GM12892 (cell line): ENCODE measurements at regions not wholly inside any gene's neighbourhood (a gene's known extent, or its start where the extent isn't known, plus 50 kb on each side); places are given as distances from the start of the nearest gene placed in this dataset.

Source experiments
- DNase-seq: peaks from one replicate; pipeline ENCODE4 v3.0.0; 2011; ENCODE audit not compliant: insufficient read length
- FAIRE-seq: peaks from 2 replicates; lab custom pipeline; 2011; peaks lifted over from hg19 to GRCh38; lab: Jason Lieb, UNC
- POLR2A ChIP-seq: IDR thresholded peaks from 2 replicates; pipeline ENCODE4 v1.6.1; 2011; ENCODE audit warnings: low read depth, low read length, control low read depth
- POLR2AphosphoS5 ChIP-seq: IDR thresholded peaks from 2 replicates; pipeline ENCODE4 v1.6.1; 2011; ENCODE audit warnings: low read depth, low read length, control low read depth
- TAF1 ChIP-seq: IDR thresholded peaks from 2 replicates; pipeline ENCODE4 v1.6.1; 2011; ENCODE audit warnings: low read depth, mild to moderate bottlenecking, control low read depth, low read length, borderline replicate concordance

- no peak for FAIRE-seq
- no peak for TF ChIP-seq TAF1
- no peak for TF ChIP-seq POLR2A
- no peak for TF ChIP-seq POLR2AphosphoS5
- DNase-seq: no peak
Measured at GRCh38 chr11:15707971-15708370, 593.2 kb downstream of the INSC start.

- DNase-seq (no peak), FAIRE-seq (no peak)
- TF ChIP-seq POLR2AphosphoS5: no peak
- TF ChIP-seq POLR2A: no peak
- no peak for TF ChIP-seq TAF1
Measured at GRCh38 chr11:15710580-15711275, 596.0 kb downstream of the INSC start.

DNA sequence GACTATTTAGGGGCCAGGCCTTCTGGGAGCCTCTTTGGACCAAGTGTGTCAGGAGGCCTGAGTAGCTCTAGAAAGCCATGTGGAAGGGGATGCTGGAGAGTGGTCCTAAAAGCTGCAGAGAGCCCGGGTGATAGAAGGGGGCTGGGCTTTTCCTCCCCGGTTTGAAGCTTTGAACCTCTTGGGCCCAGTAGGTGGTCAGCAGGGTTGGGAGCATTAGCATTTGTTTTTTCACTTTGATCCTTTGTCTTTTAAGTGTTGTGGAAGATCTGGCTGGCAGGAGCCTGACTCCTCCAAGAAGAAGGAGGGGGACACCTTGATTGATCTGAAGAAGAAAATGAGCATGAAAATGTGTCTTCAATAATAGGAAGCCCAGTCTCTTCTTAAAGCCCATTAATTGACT is 596.6 kb downstream of the INSC start:
- FAIRE-seq: no peak
- DNase-seq: no peak
- no peak for TF ChIP-seq POLR2A
- no peak for TF ChIP-seq POLR2AphosphoS5
- no peak for TF ChIP-seq TAF1

DNA sequence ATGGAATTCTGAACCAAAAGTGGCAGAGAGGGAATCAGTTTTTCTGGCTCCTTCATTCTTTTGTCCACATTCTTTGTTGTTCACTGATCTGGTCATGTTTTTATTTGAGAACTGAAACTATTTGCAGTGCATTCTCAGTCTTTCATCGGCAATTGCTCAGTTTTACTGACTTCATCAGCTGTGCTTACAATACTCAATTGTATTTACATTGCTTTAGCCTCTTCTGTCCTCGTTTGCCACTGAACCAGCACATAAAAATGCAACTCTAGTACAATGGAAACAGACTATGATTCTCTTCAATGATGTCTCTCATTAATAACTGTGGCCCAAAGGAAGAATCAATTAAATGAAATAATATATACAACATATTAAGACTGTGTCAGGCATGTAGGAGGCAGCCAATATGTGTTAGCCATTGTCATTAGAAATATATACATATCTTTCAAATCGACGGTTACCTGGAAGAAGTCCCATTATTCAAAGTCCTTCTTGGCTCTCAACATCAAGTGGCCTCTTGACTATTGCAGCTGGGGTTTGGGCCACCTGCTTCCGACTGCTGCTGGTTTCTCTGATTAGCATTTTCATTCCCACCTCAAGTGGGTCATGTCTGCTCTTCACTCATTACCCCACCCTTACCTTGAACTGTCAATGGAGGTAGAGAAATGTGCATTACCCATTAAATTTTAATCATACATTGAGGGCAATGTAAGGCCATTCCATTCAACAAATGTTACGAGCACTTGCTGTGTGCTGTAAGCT is 600.1 kb downstream of the INSC start:
- no peak for TF ChIP-seq POLR2AphosphoS5
- no peak for TF ChIP-seq POLR2A
- TF ChIP-seq TAF1: no peak
- DNase-seq (no peak), FAIRE-seq (no peak)

DNA sequence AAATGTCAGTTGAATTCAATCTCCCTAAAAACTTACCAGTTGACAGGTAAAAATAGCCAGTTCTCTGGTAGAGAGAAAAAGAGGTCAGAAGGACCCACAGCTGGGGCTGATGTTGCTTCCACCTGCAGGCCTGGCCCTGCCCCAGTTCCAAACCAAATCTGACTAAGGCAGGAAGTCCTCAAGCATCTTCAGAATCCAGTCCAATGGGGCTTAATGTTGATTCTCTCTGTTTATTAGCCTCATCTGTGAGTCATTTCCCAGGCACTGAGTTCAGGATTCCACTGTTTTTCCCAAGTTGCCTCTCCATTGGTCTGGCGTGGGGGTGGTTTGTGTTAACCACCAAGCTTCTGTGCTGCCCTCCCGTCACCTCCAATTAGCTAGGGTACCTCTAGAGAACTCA is 601.8 kb downstream of the INSC start:
- no peak for TF ChIP-seq TAF1
- no peak for TF ChIP-seq POLR2A
- DNase-seq (no peak), FAIRE-seq (no peak)

DNA sequence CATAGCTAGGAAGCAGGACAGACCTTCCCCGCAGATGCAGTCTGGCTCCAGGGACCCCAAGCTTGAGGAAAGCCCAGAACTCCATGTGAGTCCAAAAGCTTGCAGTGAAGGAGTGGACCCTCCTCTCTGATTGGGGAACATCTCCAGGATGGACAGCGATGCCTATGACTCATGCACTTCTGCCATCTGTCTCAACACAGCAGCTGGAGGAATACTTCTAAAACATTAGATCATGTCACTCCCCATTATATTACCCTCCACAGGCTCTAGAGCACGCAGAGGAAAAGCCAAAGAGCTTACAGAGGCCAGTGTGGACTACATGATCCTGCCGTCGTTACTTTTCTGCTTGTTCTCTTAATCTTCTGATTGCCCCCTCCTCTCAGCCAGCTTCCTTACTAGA is 605.7 kb downstream of the INSC start:
- DNase-seq (no peak), FAIRE-seq (no peak)
- no peak for TF ChIP-seq POLR2A
- no peak for TF ChIP-seq POLR2AphosphoS5
- TF ChIP-seq TAF1: no peak

GRCh38 chr11:15723966-15724365 is 609.2 kb downstream of the INSC start:
- TF ChIP-seq POLR2A (no peak), POLR2AphosphoS5 (no peak), TAF1 (no peak)
- DNase-seq: no peak
- no peak for FAIRE-seq

- FAIRE-seq (no peak), DNase-seq (no peak)
- TF ChIP-seq POLR2A (no peak), TAF1 (no peak), POLR2AphosphoS5 (no peak)
Measured at GRCh38 chr11:15724601-15725000, 609.9 kb downstream of the INSC start.

DNA sequence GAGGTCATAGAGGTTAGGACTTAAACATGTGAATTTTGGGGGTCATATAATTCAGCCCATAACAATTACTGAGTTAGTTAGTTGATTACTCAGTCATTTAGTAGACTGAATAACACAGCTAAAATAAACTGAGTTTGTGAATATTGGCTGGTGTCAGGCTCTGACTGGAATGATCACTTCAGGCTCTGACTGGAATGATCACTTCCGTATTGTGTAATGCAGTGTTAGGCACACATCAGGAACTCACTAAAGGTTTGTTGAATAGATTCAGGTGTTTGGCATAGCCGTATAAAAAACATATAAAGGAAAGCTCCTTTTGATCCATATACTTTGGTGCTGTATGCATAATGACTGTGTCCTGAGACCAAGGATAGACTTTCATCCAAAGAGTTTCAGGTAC is 610.5 kb downstream of the INSC start:
- no peak for DNase-seq
- TF ChIP-seq TAF1 (no peak), POLR2AphosphoS5 (no peak), POLR2A (no peak)
- no peak for FAIRE-seq

- no peak for FAIRE-seq
- DNase-seq: no peak
- TF ChIP-seq TAF1: no peak
- TF ChIP-seq POLR2A: no peak
- no peak for TF ChIP-seq POLR2AphosphoS5
Measured at GRCh38 chr11:15726221-15726746, 611.6 kb downstream of the INSC start.

GRCh38 chr11:15726893-15727519 is 612.3 kb downstream of the INSC start:
- DNase-seq (no peak), FAIRE-seq (no peak)
- no peak for TF ChIP-seq POLR2A
- no peak for TF ChIP-seq TAF1
- no peak for TF ChIP-seq POLR2AphosphoS5

DNA sequence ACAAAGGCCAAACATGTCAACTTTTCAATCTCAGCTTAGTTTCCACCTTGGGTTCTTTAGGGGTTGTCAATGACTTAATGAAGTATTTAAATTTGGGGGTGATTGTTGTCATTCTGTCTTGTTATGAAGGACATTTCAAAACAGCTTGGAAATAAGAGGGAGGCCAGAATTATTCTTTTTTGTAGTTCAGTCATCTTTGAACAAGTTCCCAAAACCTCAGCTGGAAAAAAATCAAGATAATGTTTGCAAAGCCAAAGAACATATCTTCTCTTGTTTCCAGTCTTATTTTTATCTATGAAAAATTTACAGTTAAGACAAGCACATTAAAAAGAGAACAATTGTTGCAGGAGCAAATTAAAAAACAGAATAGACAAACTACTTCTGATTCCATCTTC is 612.8 kb downstream of the INSC start:
- TF ChIP-seq POLR2A (no peak), TAF1 (no peak), POLR2AphosphoS5 (no peak)
- FAIRE-seq (no peak), DNase-seq (no peak)

- TF ChIP-seq POLR2AphosphoS5 (no peak), POLR2A (no peak), TAF1 (no peak)
- DNase-seq: no peak
- no peak for FAIRE-seq
Measured at GRCh38 chr11:15728207-15728606, 613.5 kb downstream of the INSC start.
